GM12892 (cell line): ENCODE measurements at regions not wholly inside any gene's neighbourhood (a gene's known extent, or its start where the extent isn't known, plus 50 kb on each side); places are given as distances from the start of the nearest gene placed in this dataset.

Experiments used
- POLR2A ChIP-seq: IDR thresholded peaks from 2 replicates; pipeline ENCODE4 v1.6.1; 2011; ENCODE audit warnings: low read depth, low read length, control low read depth
- POLR2AphosphoS5 ChIP-seq: IDR thresholded peaks from 2 replicates; pipeline ENCODE4 v1.6.1; 2011; ENCODE audit warnings: low read depth, low read length, control low read depth

DNA sequence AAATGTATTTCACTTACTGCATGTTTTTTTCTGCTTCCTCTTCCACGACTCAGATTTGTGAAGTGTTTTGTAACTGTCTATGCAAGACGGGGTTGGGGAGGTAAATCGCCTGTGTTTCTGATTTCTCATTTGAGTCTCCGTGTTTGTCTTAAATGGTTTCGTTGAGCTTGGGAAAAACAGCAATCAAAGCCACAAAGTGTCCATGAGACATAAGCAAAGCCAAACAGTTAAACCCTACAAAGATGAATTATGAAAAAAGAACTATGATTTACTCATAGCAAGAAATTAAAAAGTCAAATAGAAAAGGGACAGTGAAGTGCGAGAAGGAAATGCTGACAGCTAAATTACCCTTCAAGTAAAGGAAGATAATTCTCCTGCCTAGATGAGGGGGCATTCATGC lies 164.3 kb upstream of the TMPO start:
- TF ChIP-seq POLR2A (no peak), POLR2AphosphoS5 (no peak)
